ENCODE measurements at regions not wholly inside any gene's neighbourhood (a gene's known extent, or its start where the extent isn't known, plus 50 kb on each side); places are given as distances from the start of the nearest gene placed in this dataset.

- Histone ChIP-seq H3K4me3 (no peak overlapping the region), H3K36me3 (no peaks in the 10 kb centered on the region), H3K27me3 (no peaks in the 10 kb centered on the region), H3K9me3 (no peaks in the 10 kb centered on the region), H3K4me1 (no peaks in the 10 kb centered on the region), H3K27ac (replicated peaks in 1 of 4) (no peak overlapping the region)
- TF ChIP-seq POLR2AphosphoS5 (IDR thresholded peaks at IDR 0.05) (no peak), EP300 (IDR thresholded peaks at IDR 0.05) (no peak), CTCF (IDR thresholded peaks at IDR 0.05) (no peak), POLR2A (IDR thresholded peaks at IDR 0.05; ENCODE audit: low read depth) (no peak)
- intact Hi-C loops (cut with DNase I) = no loop called here
- WGBS = 55% methylated on average over 5 of the region's 5 CpGs
- no peak for DNase-seq (ENCODE audit: extremely low spot score)
These were observed 422.4 kb upstream of the STEAP1 start for GRCh38 chr7:89731751-89732445.

GRCh38 chr7:89738549-89738948 lies 415.7 kb upstream of the STEAP1 start:
- intact Hi-C loops (cut with DNase I) = no loop called here

GRCh38 chr7:89757910-89758309 lies 396.4 kb upstream of the STEAP1 start:
- TF ChIP-seq CTCF (IDR thresholded peaks at IDR 0.05) (no peak), EP300 (IDR thresholded peaks at IDR 0.05) (no peak), POLR2A (IDR thresholded peaks at IDR 0.05; ENCODE audit: low read depth) (no peak), POLR2AphosphoS5 (IDR thresholded peaks at IDR 0.05) (no peak)
- DNase-seq (ENCODE audit: extremely low spot score) = no peak
- Histone ChIP-seq H3K27ac (replicated peaks in 1 of 4) (no peak overlapping the region), H3K9me3 (no peaks in the 10 kb centered on the region), H3K36me3 (no peaks in the 10 kb centered on the region), H3K27me3 (no peaks in the 10 kb centered on the region), H3K4me1 (no peaks in the 10 kb centered on the region), H3K4me3 (no peak overlapping the region)
- intact Hi-C loops (cut with DNase I) = no loop called here

More at GRCh38 chr7:89738549-89738948, 415.7 kb upstream of the STEAP1 start:
- 77% methylated on average over 2 of the region's 2 CpGs for WGBS
- Histone ChIP-seq H3K4me3 (no peak overlapping the region), H3K27ac (replicated peaks in 1 of 4) (no peak overlapping the region), H3K27me3 (no peaks in the 10 kb centered on the region), H3K4me1 (no peaks in the 10 kb centered on the region), H3K36me3 (no peaks in the 10 kb centered on the region), H3K9me3 (no peaks in the 10 kb centered on the region)
- DNase-seq (ENCODE audit: extremely low spot score) = no peak
- no peak for TF ChIP-seq POLR2AphosphoS5 (IDR thresholded peaks at IDR 0.05)
- no peak for TF ChIP-seq POLR2A (IDR thresholded peaks at IDR 0.05; ENCODE audit: low read depth)
- TF ChIP-seq EP300 (IDR thresholded peaks at IDR 0.05) = no peak
- TF ChIP-seq CTCF (IDR thresholded peaks at IDR 0.05) = no peak

GRCh38 chr7:89760690-89761089 lies 393.6 kb upstream of the STEAP1 start:
- WGBS = no CpG with 5 or more reads among the region's 3 CpGs
- no peaks in the 10 kb centered on the region for H3K27me3 ChIP-seq
- no peak for TF ChIP-seq EP300 (IDR thresholded peaks at IDR 0.05)
- TF ChIP-seq CTCF (IDR thresholded peaks at IDR 0.05) = no peak
- no peak for TF ChIP-seq POLR2AphosphoS5 (IDR thresholded peaks at IDR 0.05)
- no peak for TF ChIP-seq POLR2A (IDR thresholded peaks at IDR 0.05; ENCODE audit: low read depth)
- no peak overlapping the region for H3K4me3 ChIP-seq
- DNase-seq (ENCODE audit: extremely low spot score) = no peak
- intact Hi-C loops (cut with DNase I) = no loop called here
- H3K27ac ChIP-seq (replicated peaks in 1 of 4) = no peak overlapping the region
- H3K36me3 ChIP-seq = no peaks in the 10 kb centered on the region
- H3K9me3 ChIP-seq = no peaks in the 10 kb centered on the region
- no peaks in the 10 kb centered on the region for H3K4me1 ChIP-seq

GRCh38 chr7:89761173-89761572 lies 393.1 kb upstream of the STEAP1 start:
- Histone ChIP-seq H3K9me3 (no peaks in the 10 kb centered on the region), H3K4me3 (no peak overlapping the region), H3K36me3 (no peaks in the 10 kb centered on the region), H3K27ac (replicated peaks in 1 of 4) (no peak overlapping the region), H3K4me1 (no peaks in the 10 kb centered on the region), H3K27me3 (no peaks in the 10 kb centered on the region)
- WGBS = 100% methylated on average over 1 of the region's 1 CpG
- TF ChIP-seq POLR2AphosphoS5 (IDR thresholded peaks at IDR 0.05) = no peak
- no peak for TF ChIP-seq EP300 (IDR thresholded peaks at IDR 0.05)
- TF ChIP-seq POLR2A (IDR thresholded peaks at IDR 0.05; ENCODE audit: low read depth) = no peak
- TF ChIP-seq CTCF (IDR thresholded peaks at IDR 0.05) = no peak
- no peak for DNase-seq (ENCODE audit: extremely low spot score)
- intact Hi-C loops (cut with DNase I) = no loop called here

Measured in esophagus muscularis mucosa (tissue), 4 donors.